HG03442 (cell line): ENCODE measurements at regions not wholly inside any gene's neighbourhood (a gene's known extent, or its start where the extent isn't known, plus 50 kb on each side); places are given as distances from the start of the nearest gene placed in this dataset.

Experiments
- ATAC-seq: cut with Tn5 transposase; IDR thresholded peaks from one replicate; pipeline ENCODE4 v1.9.1; 2021; ENCODE audit warnings: mild to moderate bottlenecking, moderate library complexity; ENCODE audit not compliant: unreplicated experiment

GRCh38 chr13:74045583-74045982, 88.6 kb downstream of the KLF12 start:
- ATAC-seq: no peak

GRCh38 chr13:74043237-74043636, 91.0 kb downstream of the KLF12 start:
- ATAC-seq: no peak

DNA sequence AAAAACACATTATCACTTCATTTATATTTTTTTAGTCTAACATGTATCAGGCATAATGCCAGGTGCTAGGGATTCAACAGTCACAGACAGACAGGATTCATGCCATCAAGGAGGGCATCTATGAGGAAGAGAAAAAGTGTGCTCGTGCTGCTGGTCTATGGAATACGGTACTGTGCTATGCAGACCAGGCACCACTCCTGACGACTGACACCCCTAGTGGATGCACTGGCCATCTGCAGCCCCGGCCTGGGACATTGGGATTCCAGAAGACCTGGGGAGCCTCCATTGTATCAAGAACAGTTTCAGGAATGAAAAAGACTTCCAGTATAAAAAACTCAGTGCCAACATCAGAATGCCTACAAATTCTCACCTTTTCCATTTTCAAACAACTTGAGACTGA, 94.0 kb downstream of the KLF12 start:
- ATAC-seq: peak; percentile 97

- ATAC-seq: no peak
Observed at GRCh38 chr13:74039667-74040066, 94.5 kb downstream of the KLF12 start.

GRCh38 chr13:74039154-74039553, 95.0 kb downstream of the KLF12 start:
- no peak for ATAC-seq

- ATAC-seq: no peak
Observed at GRCh38 chr13:74037762-74038161, 96.4 kb downstream of the KLF12 start.

DNA sequence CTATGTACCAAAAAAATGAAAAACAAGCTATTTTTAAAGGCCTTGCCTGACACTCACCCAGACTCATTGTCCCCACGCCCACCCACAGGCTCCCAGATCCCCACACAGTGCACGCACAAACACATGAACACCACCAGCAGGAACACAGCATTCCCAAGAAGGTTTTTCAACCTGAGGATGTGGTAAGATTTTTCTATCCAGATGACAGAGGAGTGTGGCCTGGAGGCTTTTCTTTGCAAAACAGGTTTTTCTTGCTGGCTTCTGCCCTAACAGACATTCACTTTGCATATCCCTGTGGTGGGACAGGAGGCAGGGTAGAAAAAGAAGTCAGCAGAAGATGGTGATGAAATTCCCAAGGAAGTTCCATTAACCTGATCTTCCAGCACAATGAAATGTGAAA, 97.8 kb downstream of the KLF12 start:
- ATAC-seq: no peak

GRCh38 chr13:74035896-74036295, 98.3 kb downstream of the KLF12 start:
- no peak for ATAC-seq

DNA sequence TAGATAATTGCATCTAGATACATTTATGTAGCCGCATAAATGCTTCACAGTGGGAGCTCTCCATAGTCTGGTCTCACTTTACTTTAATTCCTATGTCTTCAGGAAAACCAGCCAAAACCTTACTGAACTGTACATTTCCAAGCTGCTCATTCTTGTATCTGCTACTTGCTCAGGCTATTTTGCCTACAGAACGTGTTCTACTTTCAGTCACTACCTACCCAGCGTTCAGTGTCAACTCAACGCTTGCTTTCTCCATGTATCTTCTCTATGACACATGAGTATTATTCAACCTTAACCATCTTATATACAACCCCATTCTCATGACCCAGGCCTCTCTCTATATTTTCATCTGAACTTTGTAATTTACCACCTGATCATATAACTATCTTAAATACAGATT, 101.9 kb downstream of the KLF12 start:
- no peak for ATAC-seq

- ATAC-seq: peak; percentile 37
Observed at GRCh38 chr13:74027161-74027779, 106.9 kb downstream of the KLF12 start.

DNA sequence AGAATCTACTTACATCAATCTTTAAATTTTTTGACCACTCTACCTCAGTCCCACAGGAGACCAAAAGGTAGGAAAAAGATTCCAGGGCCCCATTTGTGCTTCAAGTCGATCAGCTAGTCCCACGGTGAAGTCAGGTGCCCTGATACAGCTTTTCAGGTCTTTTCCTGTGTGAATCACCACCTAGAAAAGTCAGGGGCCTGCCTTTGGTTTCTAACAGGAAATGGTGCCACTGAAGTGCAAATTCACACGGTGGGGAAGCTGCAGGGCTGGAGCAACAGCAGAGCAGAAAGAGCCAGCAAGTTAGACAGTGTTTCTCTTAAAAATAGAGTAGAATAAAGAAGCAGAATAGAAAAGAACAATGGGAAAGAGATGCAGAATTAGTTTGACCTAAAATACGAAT, 107.5 kb downstream of the KLF12 start:
- ATAC-seq: peak; percentile 92

- ATAC-seq: no peak
Observed at GRCh38 chr13:74025369-74025768, 108.8 kb downstream of the KLF12 start.

- ATAC-seq: no peak
Observed at GRCh38 chr13:74024856-74025255, 109.3 kb downstream of the KLF12 start.

GRCh38 chr13:74024314-74024713, 109.9 kb downstream of the KLF12 start:
- ATAC-seq: no peak

DNA sequence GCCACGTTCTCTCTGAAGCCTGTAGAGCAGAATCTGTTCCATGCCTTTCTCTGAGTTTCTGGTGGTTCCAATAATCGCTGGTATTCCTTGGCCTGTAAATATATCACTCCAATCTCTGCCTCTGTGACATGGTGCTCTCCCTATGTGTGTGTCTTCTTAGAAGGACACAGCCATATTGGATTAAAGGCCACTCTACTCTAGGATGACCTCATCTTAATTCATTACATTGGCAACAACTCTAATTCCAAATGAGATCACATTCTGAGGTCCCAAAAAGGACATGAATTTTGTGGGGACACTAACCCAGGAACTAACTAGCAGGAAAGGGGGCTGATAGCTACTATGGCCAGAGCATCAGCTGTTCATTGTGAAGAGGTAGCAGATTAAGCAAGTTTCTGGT, 110.7 kb downstream of the KLF12 start:
- no peak for ATAC-seq

GRCh38 chr13:74021505-74021904, 112.7 kb downstream of the KLF12 start:
- ATAC-seq: no peak

DNA sequence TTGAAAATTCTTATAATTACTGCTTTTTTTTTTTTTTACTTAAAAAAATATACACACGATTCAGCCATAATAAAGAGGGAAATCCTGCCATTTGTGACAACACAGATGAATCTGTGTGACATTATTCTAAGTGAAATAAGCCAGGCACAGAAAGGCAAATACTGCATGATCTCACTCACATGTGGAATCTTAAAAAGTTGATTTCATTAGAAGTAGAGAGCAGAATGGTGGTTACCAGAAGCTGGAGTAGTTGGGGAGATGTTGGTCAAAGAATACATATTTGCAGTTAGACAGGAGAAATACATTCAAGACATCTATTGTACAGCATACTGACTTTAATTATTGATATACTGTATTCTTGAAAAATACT, 116.2 kb downstream of the KLF12 start:
- ATAC-seq: no peak

- ATAC-seq: peak; percentile 60
Observed at GRCh38 chr13:74017301-74018061, 116.7 kb downstream of the KLF12 start.

DNA sequence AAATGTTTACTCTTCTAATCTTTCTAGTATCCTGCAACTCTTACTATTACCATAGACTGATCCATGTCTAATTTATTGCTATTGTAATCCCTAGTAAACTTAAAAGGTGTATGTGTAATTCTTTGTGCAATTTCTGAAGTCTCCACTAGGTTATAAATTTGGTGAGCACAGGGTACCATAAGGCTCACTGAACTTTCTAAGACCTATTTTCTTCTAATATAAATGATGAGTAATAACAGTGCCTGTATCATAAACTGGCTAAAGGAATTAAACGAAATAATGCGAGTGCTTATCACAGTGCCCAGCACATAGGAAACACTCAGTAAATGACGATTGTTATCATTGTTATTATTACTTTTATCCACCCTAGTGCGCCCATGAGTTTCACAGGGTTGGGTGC, 119.1 kb downstream of the KLF12 start:
- ATAC-seq: peak; percentile 59

- ATAC-seq: no peak
Observed at GRCh38 chr13:74009100-74009668, 125.0 kb downstream of the KLF12 start.

DNA sequence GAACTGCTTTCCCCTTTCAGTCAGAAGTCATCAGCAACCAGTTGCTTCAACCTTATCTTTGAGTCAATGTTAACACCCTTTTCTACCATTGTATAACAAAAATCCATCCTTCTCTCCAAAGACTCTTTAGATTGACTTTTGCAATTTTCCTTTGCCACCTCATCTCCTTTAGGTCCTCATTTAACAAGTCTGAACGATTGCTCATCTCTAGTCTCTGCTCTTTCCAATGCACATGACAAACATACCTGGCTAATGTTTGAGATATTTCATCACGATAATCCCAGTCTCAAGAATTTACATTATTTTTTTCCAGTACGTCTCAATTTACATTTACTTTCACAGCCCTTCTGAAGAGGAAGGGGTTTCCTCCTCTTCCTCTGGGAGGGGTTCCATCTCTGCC, 127.5 kb downstream of the KLF12 start:
- ATAC-seq: no peak
